CD4-positive, alpha-beta T cell (primary cell): ENCODE measurements at regions not wholly inside any gene's neighbourhood (a gene's known extent, or its start where the extent isn't known, plus 50 kb on each side); places are given as distances from the start of the nearest gene placed in this dataset.
A peak's percentile ranks its signal among the peaks of the same experiment; 100 is the strongest.

Experiments used
- ATAC-seq: fragments of 200-7000 bp; cut with Tn5 transposase; one replicate; pipeline ENCODE4 v1.10.0; 2022; ENCODE audit warnings: mild to moderate bottlenecking; ENCODE audit not compliant: poor library complexity
- CTCF ChIA-PET: fragments of 350-600 bp; sonication (Branson Sonifier 250); formaldehyde crosslinking; loops from one replicate; lab custom pipeline; 2021; ENCODE audit warnings: antibody characterized with exemption, inconsistent platforms; lab: Charles Lee
- POLR2A ChIA-PET: fragments of 350-600 bp; sonication (Branson Sonifier 250); formaldehyde crosslinking; loops from one replicate; lab custom pipeline; 2021; ENCODE audit warnings: antibody characterized with exemption, inconsistent platforms; lab: Charles Lee
- DNase-seq, 14 experiments: peaks; one replicate each; pipeline ENCODE4 v3.0.0-alpha.2; 2013 to 2020; ENCODE audit warnings: mixed read lengths in 2 of 14
- H3K27ac ChIP-seq, 2 donors: one replicate each; pipeline versions ENCODE4 v1.5.1 to v1.7.0; 2013; ENCODE audit warnings: low read length in 2 of 2, low read depth in 1 of 2, mild to moderate bottlenecking in 1 of 2
- H3K27me3 ChIP-seq, 2 experiments: 1 replicate in 1 of 2; 2 replicates in 1 of 2; pipeline versions ENCODE4 v1.6.1 to v1.7.0; 2013; ENCODE audit warnings: low read length in 2 of 2, control low read depth in 1 of 2, mild to moderate bottlenecking in 1 of 2, moderate library complexity in 1 of 2; ENCODE audit not compliant: insufficient read depth in 2 of 2, control insufficient read depth in 1 of 2
- H3K36me3 ChIP-seq: one replicate; pipeline ENCODE4 v1.6.1; 2013; ENCODE audit warnings: low read length, control low read depth; ENCODE audit not compliant: insufficient read depth
- H3K4me1 ChIP-seq: one replicate; pipeline ENCODE4 v1.6.1; 2013; ENCODE audit warnings: low read length, control low read depth; ENCODE audit not compliant: insufficient read depth
- H3K4me3 ChIP-seq: one replicate; pipeline ENCODE4 v1.5.1; 2013; ENCODE audit warnings: mild to moderate bottlenecking, low read length, moderate library complexity
- H3K9me3 ChIP-seq, 2 experiments: 1 replicate in 1 of 2; 2 replicates in 1 of 2; pipeline versions ENCODE4 v1.6.1 to v1.7.0; 2013; ENCODE audit warnings: low read length in 2 of 2, mild to moderate bottlenecking in 2 of 2, control low read depth in 1 of 2, moderate library complexity in 1 of 2; ENCODE audit not compliant: control insufficient read depth in 1 of 2, insufficient read depth in 1 of 2
- H3K27ac Mint-ChIP-seq: one replicate; pipeline ENCODE4 v1.8.0; 2020; ENCODE audit warnings: mixed read lengths
- H3K27me3 Mint-ChIP-seq: one replicate; pipeline ENCODE4 v1.8.0; 2021; ENCODE audit warnings: mixed read lengths
- H3K36me3 Mint-ChIP-seq: one replicate; pipeline ENCODE4 v1.8.0; 2021; ENCODE audit warnings: low read depth, mixed read lengths
- H3K4me1 Mint-ChIP-seq: one replicate; pipeline ENCODE4 v1.8.0; 2021; ENCODE audit warnings: low read depth, mixed read lengths
- H3K4me3 Mint-ChIP-seq: one replicate; pipeline ENCODE4 v1.8.0; 2020; ENCODE audit warnings: mild to moderate bottlenecking, mixed read lengths
- H3K9me3 Mint-ChIP-seq: one replicate; pipeline ENCODE4 v1.8.0; 2020; ENCODE audit warnings: mixed read lengths
- intact Hi-C, 2 experiments: fragments of 100-400 bp; cut with DNase I in 1 of 2; cut with micrococcal nuclease in 1 of 2; formaldehyde crosslinking; loops; one replicate each; pipeline versions ENCODE4 v1.15.1 to v1.9.0; 2023 to 2025; cut with DNase I, micrococcal nuclease
- TF ChIP-seq, protein P1 (sequence below): fragments of 200-600 bp; IDR thresholded peaks from one replicate; pipeline ENCODE4 v1.8.0; 2022; ENCODE audit warnings: antibody characterized with exemption, mild to moderate bottlenecking

DNA sequence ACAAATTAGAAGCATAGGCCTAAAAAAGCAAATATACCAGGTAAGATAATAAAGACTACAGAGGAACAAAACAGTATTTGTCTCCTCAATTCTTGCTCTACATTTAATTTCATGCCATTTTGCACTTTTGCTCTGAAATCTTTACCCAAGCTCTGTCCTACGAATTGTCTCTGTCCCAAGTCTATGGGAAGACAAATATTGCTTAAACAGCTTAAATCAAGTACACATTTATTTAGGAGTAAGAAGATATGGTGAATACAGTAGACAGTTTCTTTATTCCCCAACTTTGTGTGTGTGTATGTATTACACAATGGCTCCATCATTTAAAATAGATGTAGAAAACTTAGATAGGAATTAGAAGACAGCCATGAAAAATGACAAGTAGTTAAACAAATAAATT lies 163.5 kb upstream of the POU5F2 start:
- CTCF ChIA-PET, result no interaction called here
- TF ChIP-seq, protein P1, sequence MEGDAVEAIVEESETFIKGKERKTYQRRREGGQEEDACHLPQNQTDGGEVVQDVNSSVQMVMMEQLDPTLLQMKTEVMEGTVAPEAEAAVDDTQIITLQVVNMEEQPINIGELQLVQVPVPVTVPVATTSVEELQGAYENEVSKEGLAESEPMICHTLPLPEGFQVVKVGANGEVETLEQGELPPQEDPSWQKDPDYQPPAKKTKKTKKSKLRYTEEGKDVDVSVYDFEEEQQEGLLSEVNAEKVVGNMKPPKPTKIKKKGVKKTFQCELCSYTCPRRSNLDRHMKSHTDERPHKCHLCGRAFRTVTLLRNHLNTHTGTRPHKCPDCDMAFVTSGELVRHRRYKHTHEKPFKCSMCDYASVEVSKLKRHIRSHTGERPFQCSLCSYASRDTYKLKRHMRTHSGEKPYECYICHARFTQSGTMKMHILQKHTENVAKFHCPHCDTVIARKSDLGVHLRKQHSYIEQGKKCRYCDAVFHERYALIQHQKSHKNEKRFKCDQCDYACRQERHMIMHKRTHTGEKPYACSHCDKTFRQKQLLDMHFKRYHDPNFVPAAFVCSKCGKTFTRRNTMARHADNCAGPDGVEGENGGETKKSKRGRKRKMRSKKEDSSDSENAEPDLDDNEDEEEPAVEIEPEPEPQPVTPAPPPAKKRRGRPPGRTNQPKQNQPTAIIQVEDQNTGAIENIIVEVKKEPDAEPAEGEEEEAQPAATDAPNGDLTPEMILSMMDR, result no peak
- Mint-ChIP-seq H3K27me3 (no peaks in the 10 kb centered on the region), H3K36me3 (no peaks in the 10 kb centered on the region), H3K9me3 (no peaks in the 10 kb centered on the region), H3K4me3 (no peak overlapping the region), H3K4me1 (no peaks in the 10 kb centered on the region), H3K27ac (no peak overlapping the region)
- no peaks in the 10 kb centered on the region for H3K4me1 ChIP-seq
- no peaks in the 10 kb centered on the region for H3K9me3 ChIP-seq
- no peaks in the 10 kb centered on the region for H3K27me3 ChIP-seq
- H3K27ac ChIP-seq, result no peak overlapping the region
- ATAC-seq, result no peak
- DNase-seq, result no peak
- H3K4me3 ChIP-seq, result no peak overlapping the region
- H3K36me3 ChIP-seq, result no peaks in the 10 kb centered on the region
- POLR2A ChIA-PET, result no interaction called here
- intact Hi-C loops, result no loop called here

DNA sequence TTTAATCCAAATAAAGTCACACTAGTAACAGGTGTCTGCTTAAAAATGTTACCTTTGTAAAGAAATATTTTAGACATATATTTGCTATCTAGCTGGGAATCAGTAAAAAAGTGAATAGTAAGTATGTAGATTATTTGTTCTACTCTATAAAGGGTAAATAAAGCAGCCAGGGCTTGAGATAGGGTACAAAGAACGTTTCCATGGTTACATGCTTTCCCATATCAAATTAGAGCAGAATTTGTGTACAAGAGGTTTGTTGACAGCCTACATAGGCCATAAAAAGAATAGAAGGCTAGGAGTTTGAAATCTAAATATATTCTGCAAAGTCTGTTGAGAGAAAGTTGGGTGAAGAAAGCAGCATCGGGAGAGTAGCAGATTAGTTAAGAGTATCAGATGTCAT lies 160.9 kb upstream of the POU5F2 start:
- Mint-ChIP-seq H3K4me1 (no peaks in the 10 kb centered on the region), H3K36me3 (no peaks in the 10 kb centered on the region), H3K27ac (no peak overlapping the region), H3K27me3 (no peaks in the 10 kb centered on the region), H3K4me3 (no peak overlapping the region), H3K9me3 (no peaks in the 10 kb centered on the region)
- Histone ChIP-seq H3K9me3 (no peaks in the 10 kb centered on the region), H3K4me3 (no peak overlapping the region), H3K36me3 (no peaks in the 10 kb centered on the region), H3K27me3 (no peaks in the 10 kb centered on the region), H3K4me1 (no peaks in the 10 kb centered on the region), H3K27ac (no peak overlapping the region)
- DNase-seq (no peak), ATAC-seq (no peak)
- intact Hi-C loops, result no loop called here
- CTCF ChIA-PET, result interaction anchor here (1.6 kb wide), 1 partner anchor 14 kb away, joined by 3 read pairs; no protein-coding TSS in a partner anchor
- POLR2A ChIA-PET, result no interaction called here
- TF ChIP-seq, protein P1, result no peak

DNA sequence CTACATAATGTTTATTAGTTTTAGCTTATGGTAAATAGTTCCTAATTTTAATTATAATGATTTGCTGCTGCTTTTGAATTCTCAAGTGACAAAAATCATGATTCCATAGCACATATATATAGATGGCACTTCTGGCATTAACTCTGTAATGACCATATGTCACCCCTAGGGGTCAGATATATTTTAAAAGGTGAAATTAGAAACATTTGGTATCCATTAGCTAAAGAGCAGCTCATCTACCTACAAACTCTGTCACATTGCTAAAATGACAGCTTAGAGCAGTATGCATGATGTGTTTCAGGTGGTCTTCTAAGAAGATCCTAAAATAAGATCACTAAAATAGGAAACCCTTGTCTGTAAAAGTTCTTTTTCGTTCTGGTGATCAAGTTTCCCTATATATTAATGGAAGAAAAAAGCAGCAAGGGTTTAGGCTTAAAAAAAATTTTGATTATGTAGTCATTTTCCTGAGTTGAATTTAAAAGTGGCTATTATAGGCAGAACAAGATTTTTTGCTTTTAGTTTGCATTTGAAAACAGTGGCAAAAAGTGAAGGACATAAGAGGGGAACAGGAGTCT lies 157.7 kb upstream of the POU5F2 start:
- H3K27ac Mint-ChIP-seq, result no peak overlapping the region
- no peaks in the 10 kb centered on the region for H3K9me3 Mint-ChIP-seq
- H3K4me3 Mint-ChIP-seq, result no peak overlapping the region
- intact Hi-C loops, result no loop called here
- TF ChIP-seq, protein P1, result peak; percentile 48
- H3K27me3 Mint-ChIP-seq, result no peaks in the 10 kb centered on the region
- Histone ChIP-seq H3K4me3 (no peak overlapping the region), H3K27me3 (no peaks in the 10 kb centered on the region), H3K36me3 (no peaks in the 10 kb centered on the region), H3K4me1 (no peaks in the 10 kb centered on the region), H3K27ac (no peak overlapping the region), H3K9me3 (no peaks in the 10 kb centered on the region)
- ChIA-PET CTCF (no interaction called here), POLR2A (no interaction called here)
- DNase-seq (peak in 1 of 14 experiments; percentile 11), ATAC-seq (no peak)
- H3K36me3 Mint-ChIP-seq, result no peaks in the 10 kb centered on the region
- peaks cover 4% of the 10 kb centered on the region for H3K4me1 Mint-ChIP-seq
